ENCODE measurements at regions not wholly inside any gene's neighbourhood (a gene's known extent, or its start where the extent isn't known, plus 50 kb on each side); places are given as distances from the start of the nearest gene placed in this dataset.
A peak's percentile ranks its signal among the peaks of the same experiment; 100 is the strongest.

DNA sequence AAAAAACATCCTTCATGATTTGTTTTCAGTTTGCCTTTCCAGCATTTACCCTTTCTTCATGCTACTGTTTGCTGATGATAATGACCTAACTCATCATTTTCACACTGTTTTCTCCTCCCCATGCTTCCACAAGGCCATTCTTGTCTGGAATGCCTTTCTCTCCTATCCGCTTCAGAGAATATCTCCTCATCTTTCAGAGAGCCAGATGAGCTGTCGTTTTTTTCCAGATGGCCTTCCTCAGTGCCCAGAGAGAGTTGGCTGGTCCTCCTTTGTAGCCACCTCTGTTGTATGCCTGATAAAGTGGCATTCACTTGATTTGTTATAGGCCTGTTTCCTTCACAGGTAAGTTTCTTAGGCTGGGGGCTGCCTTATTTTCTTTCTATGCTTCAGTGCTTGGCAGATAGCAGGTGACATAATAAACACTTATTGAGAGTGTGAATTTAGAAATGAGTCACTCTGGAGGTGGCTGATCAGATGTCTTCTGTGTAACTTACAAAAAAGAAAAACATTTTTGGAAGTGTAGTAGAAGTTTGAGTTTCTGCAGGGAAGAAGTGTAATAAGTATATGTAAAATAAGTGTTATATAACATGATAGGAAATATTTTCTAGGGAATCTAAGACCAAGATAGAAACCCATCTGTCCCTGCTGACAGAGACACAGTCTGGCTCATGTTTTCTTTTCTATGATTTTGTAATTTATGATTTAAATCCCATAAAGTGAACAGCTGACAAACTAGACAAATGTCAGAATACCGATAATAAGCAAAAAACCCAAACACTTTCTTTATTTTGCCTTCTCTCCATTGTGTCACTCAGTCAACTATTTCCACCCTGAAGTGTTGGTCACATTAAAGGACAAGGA is 174.5 kb downstream of the DACT1 start:
- TF ChIP-seq GATA2 (IDR thresholded peaks at IDR 0.05; ENCODE audit: low read depth, low read length) (peak; percentile 97), GATA3 (IDR thresholded peaks at IDR 0.05; ENCODE audit: low read depth, low read length) (peak; percentile 90)
